Fibroblast of the aortic adventitia (primary cell): ENCODE measurements at regions not wholly inside any gene's neighbourhood (a gene's known extent, or its start where the extent isn't known, plus 50 kb on each side); places are given as distances from the start of the nearest gene placed in this dataset.

ENCODE experiments used
- DNase-seq: peaks from one replicate; pipeline ENCODE4 v3.0.0-alpha.2; 2010; ENCODE audit warnings: low read depth
- H3K4me3 ChIP-seq: 2 replicates; pipeline ENCODE4 v1.5.1; 2011; ENCODE audit warnings: low read depth, mild to moderate bottlenecking, control low read depth, low read length, moderate library complexity
- TF ChIP-seq, protein P1 (sequence below): IDR thresholded peaks from 2 replicates; pipeline ENCODE4 v1.5.1; 2011; ENCODE audit warnings: mild to moderate bottlenecking, low read length, control low read depth, inconsistent platforms; ENCODE audit not compliant: insufficient read depth

GRCh38 chr14:27056586-27056985 lies 458.8 kb upstream of the NOVA1 start:
- TF ChIP-seq, protein P1, sequence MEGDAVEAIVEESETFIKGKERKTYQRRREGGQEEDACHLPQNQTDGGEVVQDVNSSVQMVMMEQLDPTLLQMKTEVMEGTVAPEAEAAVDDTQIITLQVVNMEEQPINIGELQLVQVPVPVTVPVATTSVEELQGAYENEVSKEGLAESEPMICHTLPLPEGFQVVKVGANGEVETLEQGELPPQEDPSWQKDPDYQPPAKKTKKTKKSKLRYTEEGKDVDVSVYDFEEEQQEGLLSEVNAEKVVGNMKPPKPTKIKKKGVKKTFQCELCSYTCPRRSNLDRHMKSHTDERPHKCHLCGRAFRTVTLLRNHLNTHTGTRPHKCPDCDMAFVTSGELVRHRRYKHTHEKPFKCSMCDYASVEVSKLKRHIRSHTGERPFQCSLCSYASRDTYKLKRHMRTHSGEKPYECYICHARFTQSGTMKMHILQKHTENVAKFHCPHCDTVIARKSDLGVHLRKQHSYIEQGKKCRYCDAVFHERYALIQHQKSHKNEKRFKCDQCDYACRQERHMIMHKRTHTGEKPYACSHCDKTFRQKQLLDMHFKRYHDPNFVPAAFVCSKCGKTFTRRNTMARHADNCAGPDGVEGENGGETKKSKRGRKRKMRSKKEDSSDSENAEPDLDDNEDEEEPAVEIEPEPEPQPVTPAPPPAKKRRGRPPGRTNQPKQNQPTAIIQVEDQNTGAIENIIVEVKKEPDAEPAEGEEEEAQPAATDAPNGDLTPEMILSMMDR = no peak
- DNase-seq = no peak
- no peak overlapping the region for H3K4me3 ChIP-seq

GRCh38 chr14:27061299-27061698 lies 463.5 kb upstream of the NOVA1 start:
- TF ChIP-seq, protein P1 = no peak
- no peak overlapping the region for H3K4me3 ChIP-seq
- DNase-seq = no peak

DNA sequence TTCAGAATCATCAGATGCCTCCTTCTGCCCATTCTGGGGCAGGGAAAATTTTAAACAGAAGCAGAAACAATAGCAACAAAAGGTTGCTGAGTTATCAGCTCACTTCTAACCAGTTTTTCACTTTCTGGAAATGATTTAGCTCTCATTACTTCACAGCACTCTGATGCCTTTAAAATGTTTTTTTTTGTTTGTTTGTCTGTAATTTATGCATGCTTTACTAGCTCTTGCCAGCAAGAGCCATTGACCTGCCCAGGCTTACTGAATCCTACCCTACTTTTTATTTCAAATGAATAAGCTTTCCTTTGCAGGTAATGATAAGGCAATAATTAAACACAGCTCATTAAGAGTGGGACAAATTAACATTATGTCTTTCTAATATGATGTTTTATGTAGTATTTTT lies 466.1 kb upstream of the NOVA1 start:
- TF ChIP-seq, protein P1 = no peak
- H3K4me3 ChIP-seq = no peak overlapping the region
- no peak for DNase-seq

GRCh38 chr14:27065886-27066285 lies 468.1 kb upstream of the NOVA1 start:
- no peak for DNase-seq
- H3K4me3 ChIP-seq = no peak overlapping the region
- TF ChIP-seq, protein P1 = no peak

DNA sequence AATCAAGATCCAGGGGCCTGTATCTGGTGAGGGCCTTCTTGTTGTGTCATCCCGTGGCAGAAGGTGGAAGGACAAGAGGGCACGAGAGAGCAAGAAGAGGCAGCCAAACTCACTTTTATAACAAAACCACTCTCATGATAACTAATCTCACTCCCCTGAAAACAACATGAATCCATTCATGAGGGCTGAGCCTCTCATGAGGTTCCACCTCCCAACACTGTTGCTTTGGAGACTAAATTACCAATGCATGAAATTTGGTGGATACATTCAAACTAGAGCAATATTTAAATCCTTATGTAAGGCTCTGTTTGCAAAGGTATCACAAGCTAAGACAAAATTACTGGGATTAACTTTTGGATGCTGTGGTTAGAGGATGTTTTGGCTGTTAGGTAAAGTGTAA lies 470.1 kb upstream of the NOVA1 start:
- no peak for DNase-seq
- H3K4me3 ChIP-seq = no peak overlapping the region
- TF ChIP-seq, protein P1 = no peak

DNA sequence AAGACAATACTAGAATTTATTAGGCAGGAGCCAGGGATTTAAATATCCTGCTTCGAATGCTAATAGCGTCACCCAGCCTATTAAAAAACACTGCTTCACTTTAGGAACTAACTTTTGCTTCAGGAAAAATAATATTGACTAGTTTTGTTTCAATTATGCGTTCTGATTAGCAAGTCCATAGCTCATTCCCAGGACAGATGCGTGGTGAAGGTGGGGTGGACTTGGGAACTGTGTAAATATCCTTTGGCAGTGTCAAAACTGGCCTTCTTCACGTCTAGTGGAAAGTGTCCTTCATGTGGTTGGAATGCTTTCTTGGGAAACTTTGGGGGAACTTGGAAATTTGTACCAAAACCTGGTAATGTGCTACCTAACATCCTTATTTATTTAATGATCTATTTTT lies 474.8 kb upstream of the NOVA1 start:
- TF ChIP-seq, protein P1 = no peak
- no peak for DNase-seq
- H3K4me3 ChIP-seq = no peak overlapping the region

DNA sequence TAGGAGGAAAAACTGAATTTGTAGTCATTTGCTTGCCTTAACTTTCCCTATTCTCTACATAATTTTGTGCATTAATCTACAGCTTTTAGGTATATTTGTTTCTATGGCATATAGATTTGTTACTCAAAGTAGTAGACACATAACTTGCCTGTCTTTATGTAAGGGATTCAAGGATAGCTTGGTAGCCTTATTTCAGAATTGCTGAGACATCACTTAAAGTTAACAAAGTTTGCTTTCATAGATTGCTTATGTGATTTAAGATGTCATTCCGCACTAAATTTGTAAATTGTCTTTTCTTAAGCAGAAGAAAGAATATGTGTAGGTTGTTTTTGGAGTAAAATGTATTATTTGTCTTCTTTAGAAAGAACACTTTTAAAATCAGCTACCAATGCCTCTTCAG lies 477.7 kb upstream of the NOVA1 start:
- TF ChIP-seq, protein P1 = no peak
- H3K4me3 ChIP-seq = no peak overlapping the region
- DNase-seq = no peak
